ENCODE measurements at regions not wholly inside any gene's neighbourhood (a gene's known extent, or its start where the extent isn't known, plus 50 kb on each side); places are given as distances from the start of the nearest gene placed in this dataset.

- no peaks in the 10 kb centered on the region for H3K9me3 ChIP-seq
- no peak overlapping the region for H3K4me3 ChIP-seq
- no peaks in the 10 kb centered on the region for H3K4me1 ChIP-seq
- no peak for DNase-seq (ENCODE audit: low spot score in 2 of 2)
- in situ Hi-C loops (cut with MboI; ENCODE audit: low sequenced_read_pairs), result no loop called here
- H3K36me3 ChIP-seq (replicated peaks), result no peaks in the 10 kb centered on the region
- no peaks in the 10 kb centered on the region for H3K27me3 ChIP-seq (ENCODE audit: low read depth)
Measured at GRCh38 chr1:55624766-55625165, 409.6 kb upstream of the USP24 start.

DNA sequence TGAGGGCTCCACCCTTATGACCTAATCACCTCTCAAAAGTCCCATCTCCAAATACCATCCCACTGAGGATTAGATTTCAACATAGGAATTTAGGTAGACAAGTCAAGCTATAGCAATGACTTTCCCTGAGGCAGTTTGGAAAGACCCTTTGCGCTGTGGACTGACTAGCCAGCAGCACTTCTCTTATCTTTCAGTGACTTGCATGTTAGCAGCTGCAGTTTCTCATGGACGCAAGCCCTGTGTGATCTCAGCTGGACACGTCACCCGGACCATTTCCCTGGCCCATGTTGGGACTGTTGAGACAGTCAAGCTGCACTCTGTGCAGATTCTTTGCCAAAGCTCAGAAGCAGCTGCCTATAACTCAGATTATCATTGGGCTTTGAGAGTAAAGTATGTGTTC, 408.1 kb upstream of the USP24 start:
- H3K4me3 ChIP-seq, result no peak overlapping the region
- DNase-seq (ENCODE audit: low spot score in 2 of 2), result no peak
- no peaks in the 10 kb centered on the region for H3K4me1 ChIP-seq
- no peaks in the 10 kb centered on the region for H3K27me3 ChIP-seq (ENCODE audit: low read depth)
- H3K36me3 ChIP-seq (replicated peaks), result no peaks in the 10 kb centered on the region
- no peaks in the 10 kb centered on the region for H3K9me3 ChIP-seq
- in situ Hi-C loops (cut with MboI; ENCODE audit: low sequenced_read_pairs), result no loop called here

- no peaks in the 10 kb centered on the region for H3K36me3 ChIP-seq (replicated peaks)
- H3K27me3 ChIP-seq (ENCODE audit: low read depth), result no peaks in the 10 kb centered on the region
- no peaks in the 10 kb centered on the region for H3K9me3 ChIP-seq
- in situ Hi-C loops (cut with MboI; ENCODE audit: low sequenced_read_pairs), result no loop called here
- no peak for DNase-seq (ENCODE audit: low spot score in 2 of 2)
- H3K4me1 ChIP-seq, result no peaks in the 10 kb centered on the region
- H3K4me3 ChIP-seq, result no peak overlapping the region
Measured at GRCh38 chr1:55622074-55622473, 406.9 kb upstream of the USP24 start.

DNA sequence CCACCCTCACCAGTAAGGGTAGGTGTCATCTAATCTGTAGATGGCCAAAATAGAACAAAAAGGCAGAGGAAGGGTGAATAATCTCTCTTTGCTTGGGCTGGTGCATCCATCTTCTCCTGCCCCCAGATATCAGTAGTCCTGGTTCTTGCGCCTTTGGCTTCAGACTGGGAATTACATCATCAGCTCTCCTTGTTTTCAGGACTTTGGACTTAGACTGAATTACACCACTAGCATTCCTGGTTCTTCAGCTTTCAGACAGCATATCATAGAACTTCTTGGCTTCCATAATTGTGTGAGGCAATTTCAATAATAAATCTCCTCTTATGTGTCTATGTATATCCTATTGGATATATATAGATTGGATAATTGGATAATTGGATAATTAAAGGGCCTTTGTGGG, 403.0 kb upstream of the USP24 start:
- Histone ChIP-seq H3K4me3 (no peak overlapping the region), H3K9me3 (no peaks in the 10 kb centered on the region), H3K27me3 (ENCODE audit: low read depth) (no peaks in the 10 kb centered on the region), H3K4me1 (no peaks in the 10 kb centered on the region), H3K36me3 (replicated peaks) (no peaks in the 10 kb centered on the region)
- DNase-seq (ENCODE audit: low spot score in 2 of 2), result no peak
- in situ Hi-C loops (cut with MboI; ENCODE audit: low sequenced_read_pairs), result no loop called here

DNA sequence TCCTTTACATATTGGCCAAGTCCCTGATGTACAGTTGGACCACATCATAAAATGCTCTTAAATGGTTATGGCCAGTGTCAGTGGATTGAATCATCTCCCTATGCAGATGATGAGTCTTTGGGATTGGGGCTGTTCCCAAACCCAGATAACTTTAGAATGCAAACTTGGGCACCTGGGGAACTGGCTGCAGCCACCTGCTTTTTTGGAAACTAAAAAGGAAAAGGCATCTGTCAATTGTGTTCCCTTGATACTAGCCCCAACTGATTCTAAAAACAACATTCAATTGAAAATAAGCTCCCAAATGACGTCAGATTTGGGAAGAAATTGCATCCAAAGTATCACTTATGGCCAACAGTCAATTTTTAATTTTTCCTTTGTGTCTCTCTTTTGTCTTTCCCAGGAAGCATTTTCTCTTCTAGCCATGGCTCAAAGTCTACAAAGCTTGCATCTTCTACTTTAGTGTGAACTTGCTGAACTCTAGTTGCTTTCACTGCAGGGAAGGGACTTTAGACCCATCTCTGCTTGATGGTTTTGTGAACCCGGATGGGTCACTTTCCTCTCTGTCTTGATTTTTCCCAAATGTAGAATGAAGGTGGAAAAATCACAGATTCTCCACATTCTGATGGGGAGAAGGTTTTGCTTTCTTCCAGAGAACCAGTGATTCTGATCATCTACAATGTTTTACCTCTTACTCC, 402.3 kb upstream of the USP24 start:
- Histone ChIP-seq H3K9me3 (no peaks in the 10 kb centered on the region), H3K4me3 (no peak overlapping the region), H3K36me3 (replicated peaks) (no peaks in the 10 kb centered on the region), H3K27me3 (ENCODE audit: low read depth) (no peaks in the 10 kb centered on the region), H3K4me1 (no peaks in the 10 kb centered on the region)
- in situ Hi-C loops (cut with MboI; ENCODE audit: low sequenced_read_pairs), result no loop called here
- no peak for DNase-seq (ENCODE audit: low spot score in 2 of 2)

GRCh38 chr1:55612988-55613387, 397.8 kb upstream of the USP24 start:
- no peak for DNase-seq (ENCODE audit: low spot score in 2 of 2)
- Histone ChIP-seq H3K36me3 (replicated peaks) (no peaks in the 10 kb centered on the region), H3K4me1 (no peaks in the 10 kb centered on the region), H3K27me3 (ENCODE audit: low read depth) (no peaks in the 10 kb centered on the region), H3K4me3 (no peak overlapping the region), H3K9me3 (no peaks in the 10 kb centered on the region)
- in situ Hi-C loops (cut with MboI; ENCODE audit: low sequenced_read_pairs), result no loop called here

GRCh38 chr1:55611123-55611522, 396.0 kb upstream of the USP24 start:
- no peaks in the 10 kb centered on the region for H3K4me1 ChIP-seq
- H3K36me3 ChIP-seq (replicated peaks), result no peaks in the 10 kb centered on the region
- in situ Hi-C loops (cut with MboI; ENCODE audit: low sequenced_read_pairs), result no loop called here
- H3K9me3 ChIP-seq, result no peaks in the 10 kb centered on the region; the same call in 1 of the 2 replicates
- no peaks in the 10 kb centered on the region for H3K27me3 ChIP-seq (ENCODE audit: low read depth)
- DNase-seq (ENCODE audit: low spot score in 2 of 2), result no peak
- no peak overlapping the region for H3K4me3 ChIP-seq

GRCh38 chr1:55610203-55610602, 395.0 kb upstream of the USP24 start:
- Histone ChIP-seq H3K27me3 (ENCODE audit: low read depth) (no peaks in the 10 kb centered on the region), H3K9me3 (no peaks in the 10 kb centered on the region; the same call in 1 of the 2 replicates), H3K36me3 (replicated peaks) (no peaks in the 10 kb centered on the region), H3K4me3 (no peak overlapping the region), H3K4me1 (no peaks in the 10 kb centered on the region)
- in situ Hi-C loops (cut with MboI; ENCODE audit: low sequenced_read_pairs), result no loop called here
- no peak for DNase-seq (ENCODE audit: low spot score in 2 of 2)

GRCh38 chr1:55609630-55610029, 394.5 kb upstream of the USP24 start:
- no peak for DNase-seq (ENCODE audit: low spot score in 2 of 2)
- Histone ChIP-seq H3K4me3 (no peak overlapping the region), H3K27me3 (ENCODE audit: low read depth) (no peaks in the 10 kb centered on the region), H3K36me3 (replicated peaks) (no peaks in the 10 kb centered on the region), H3K9me3 (no peaks in the 10 kb centered on the region; the same call in 1 of the 2 replicates), H3K4me1 (no peaks in the 10 kb centered on the region)
- in situ Hi-C loops (cut with MboI; ENCODE audit: low sequenced_read_pairs), result no loop called here

GRCh38 chr1:55605155-55605554, 390.0 kb upstream of the USP24 start:
- no peaks in the 10 kb centered on the region for H3K4me1 ChIP-seq
- no peak overlapping the region for H3K4me3 ChIP-seq
- H3K9me3 ChIP-seq, result no peaks in the 10 kb centered on the region; the same call in 1 of the 2 replicates
- no peak for DNase-seq (ENCODE audit: low spot score in 2 of 2)
- H3K36me3 ChIP-seq (replicated peaks), result no peaks in the 10 kb centered on the region
- in situ Hi-C loops (cut with MboI; ENCODE audit: low sequenced_read_pairs), result no loop called here
- H3K27me3 ChIP-seq (ENCODE audit: low read depth), result no peaks in the 10 kb centered on the region

GRCh38 chr1:55604749-55605148, 389.6 kb upstream of the USP24 start:
- DNase-seq (ENCODE audit: low spot score in 2 of 2), result no peak
- Histone ChIP-seq H3K4me3 (no peak overlapping the region), H3K9me3 (no peaks in the 10 kb centered on the region; the same call in 1 of the 2 replicates), H3K27me3 (ENCODE audit: low read depth) (no peaks in the 10 kb centered on the region), H3K4me1 (no peaks in the 10 kb centered on the region), H3K36me3 (replicated peaks) (no peaks in the 10 kb centered on the region)
- in situ Hi-C loops (cut with MboI; ENCODE audit: low sequenced_read_pairs), result no loop called here

DNA sequence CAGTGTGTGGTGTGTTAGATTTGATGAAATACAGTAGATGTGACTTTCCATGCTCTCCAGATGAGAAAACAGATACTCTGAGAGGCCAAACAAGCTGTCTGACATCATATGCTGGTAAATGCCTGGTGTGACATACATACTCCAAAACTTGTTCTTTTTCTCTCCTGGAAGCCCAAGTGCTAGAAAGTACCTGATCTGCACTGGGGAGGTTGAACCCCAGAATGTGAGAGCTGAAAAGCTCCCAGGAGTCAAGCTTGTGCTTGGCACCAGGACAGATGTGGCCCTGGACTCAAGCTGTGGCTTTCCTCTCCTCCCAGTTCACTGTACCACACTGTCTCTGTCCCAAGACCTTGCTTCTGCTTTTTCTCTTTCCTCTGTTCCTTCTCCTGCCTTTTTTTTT, 389.0 kb upstream of the USP24 start:
- Histone ChIP-seq H3K27me3 (ENCODE audit: low read depth) (no peaks in the 10 kb centered on the region), H3K4me3 (no peak overlapping the region), H3K4me1 (no peaks in the 10 kb centered on the region), H3K9me3 (no peaks in the 10 kb centered on the region; the same call in 1 of the 2 replicates), H3K36me3 (replicated peaks) (no peaks in the 10 kb centered on the region)
- DNase-seq (ENCODE audit: low spot score in 2 of 2), result no peak
- in situ Hi-C loops (cut with MboI; ENCODE audit: low sequenced_read_pairs), result no loop called here

- H3K4me1 ChIP-seq, result no peaks in the 10 kb centered on the region
- H3K9me3 ChIP-seq, result no peaks in the 10 kb centered on the region
- H3K4me3 ChIP-seq, result no peak overlapping the region
- DNase-seq (ENCODE audit: low spot score in 2 of 2), result no peak
- no peaks in the 10 kb centered on the region for H3K27me3 ChIP-seq (ENCODE audit: low read depth)
- no peaks in the 10 kb centered on the region for H3K36me3 ChIP-seq (replicated peaks)
- in situ Hi-C loops (cut with MboI; ENCODE audit: low sequenced_read_pairs), result no loop called here
Measured at GRCh38 chr1:55600242-55600641, 385.1 kb upstream of the USP24 start.

DNA sequence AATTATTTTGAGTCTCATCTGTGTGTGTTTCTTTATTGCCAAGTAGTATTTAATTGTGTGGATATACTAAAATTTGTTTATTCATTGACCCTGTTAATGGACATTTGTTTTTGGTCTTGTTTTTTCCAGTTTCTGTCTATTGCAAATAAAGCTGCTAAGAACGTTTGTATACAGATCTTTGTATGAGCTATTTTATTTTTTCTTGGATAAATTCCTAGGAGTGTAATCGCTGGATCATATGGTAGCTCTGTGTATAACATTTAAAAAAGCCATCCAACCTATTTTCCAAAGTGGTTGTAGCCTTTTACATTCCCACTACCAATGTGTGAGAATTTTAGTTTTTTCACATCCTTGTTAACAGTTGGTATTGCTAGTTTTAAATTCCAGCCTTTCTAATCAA, 382.7 kb upstream of the USP24 start:
- Histone ChIP-seq H3K27me3 (ENCODE audit: low read depth) (no peaks in the 10 kb centered on the region), H3K9me3 (no peaks in the 10 kb centered on the region), H3K4me1 (no peaks in the 10 kb centered on the region), H3K36me3 (replicated peaks) (no peaks in the 10 kb centered on the region), H3K4me3 (no peak overlapping the region)
- in situ Hi-C loops (cut with MboI; ENCODE audit: low sequenced_read_pairs), result no loop called here
- no peak for DNase-seq (ENCODE audit: low spot score in 2 of 2)

DNA sequence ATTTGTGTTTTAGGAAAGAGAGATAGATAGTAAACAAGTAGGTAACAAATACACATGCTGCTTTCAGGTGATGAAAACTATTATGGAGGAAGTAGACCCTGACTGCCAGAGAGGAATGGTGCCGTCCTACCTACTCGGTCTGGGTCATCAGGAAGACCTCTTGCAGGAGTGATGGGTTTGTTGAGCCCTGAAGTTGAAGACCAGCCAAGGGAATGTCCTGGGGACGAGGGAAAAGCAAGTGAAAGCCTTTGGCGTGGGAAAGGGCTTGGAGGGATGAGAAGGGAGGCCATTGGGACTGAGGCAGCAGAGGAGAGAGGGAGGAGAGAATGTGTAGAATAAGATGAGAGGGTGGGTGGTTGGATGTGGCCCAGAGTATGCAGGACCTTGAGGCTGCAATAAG, 379.5 kb upstream of the USP24 start:
- no peaks in the 10 kb centered on the region for H3K27me3 ChIP-seq (ENCODE audit: low read depth)
- no peak for DNase-seq (ENCODE audit: low spot score in 2 of 2)
- H3K4me1 ChIP-seq, result no peaks in the 10 kb centered on the region
- no peaks in the 10 kb centered on the region for H3K9me3 ChIP-seq
- no peak overlapping the region for H3K4me3 ChIP-seq
- in situ Hi-C loops (cut with MboI; ENCODE audit: low sequenced_read_pairs), result no loop called here
- H3K36me3 ChIP-seq (replicated peaks), result no peaks in the 10 kb centered on the region

Measured in HAP-1 (cell line).